HL-60 (cell line): ENCODE measurements at regions not wholly inside any gene's neighbourhood (a gene's known extent, or its start where the extent isn't known, plus 50 kb on each side); places are given as distances from the start of the nearest gene placed in this dataset.

Experiments
- CTCF ChIP-seq: IDR thresholded peaks from one replicate; pipeline ENCODE4 v1.5.1; 2011; ENCODE audit warnings: low read length, control low read depth, inconsistent platforms; ENCODE audit not compliant: insufficient read depth
- REST ChIP-seq: IDR thresholded peaks from 2 replicates; pipeline ENCODE4 v1.6.1; 2012; ENCODE audit warnings: low read depth; ENCODE audit not compliant: insufficient replicate concordance

- TF ChIP-seq REST (no peak), CTCF (no peak)
Observed at GRCh38 chr20:63060057-63060991, 53.6 kb upstream of the BHLHE23 start.
